NCI-H1092 (cell line): ENCODE measurements at regions not wholly inside any gene's neighbourhood (a gene's known extent, or its start where the extent isn't known, plus 50 kb on each side); places are given as distances from the start of the nearest gene placed in this dataset.
"Not testable (repeated sequence)": the region's sequence is repeated elsewhere in the genome, so short reads cannot be mapped to it uniquely, and the experiment has no call there.

Source experiments
- DNase-seq: peaks from one replicate; lab custom pipeline; 2025; lab: John Stamatoyannopoulos, UW

GRCh38 chr7:13093160-13093559, 405.7 kb downstream of the ARL4A start:
- no peak for DNase-seq

GRCh38 chr7:13097499-13097898, 410.1 kb downstream of the ARL4A start:
- DNase-seq = no peak

- no peak for DNase-seq
Observed at GRCh38 chr7:13098161-13098560, 410.7 kb downstream of the ARL4A start.

- no peak for DNase-seq
Observed at GRCh38 chr7:13099154-13099795, 411.8 kb downstream of the ARL4A start.

GRCh38 chr7:13104128-13104527, 416.7 kb downstream of the ARL4A start:
- no peak for DNase-seq

- no peak for DNase-seq
Observed at GRCh38 chr7:13105209-13105608, 417.8 kb downstream of the ARL4A start.

- DNase-seq = no peak
Observed at GRCh38 chr7:13106513-13106912, 419.1 kb downstream of the ARL4A start.

GRCh38 chr7:13107291-13107690, 419.9 kb downstream of the ARL4A start:
- DNase-seq = no peak

- DNase-seq = no peak
Observed at GRCh38 chr7:13108061-13108460, 420.6 kb downstream of the ARL4A start.

- DNase-seq = no peak
Observed at GRCh38 chr7:13109201-13109600, 421.8 kb downstream of the ARL4A start.

- DNase-seq = no peak
Observed at GRCh38 chr7:13110107-13110506, 422.7 kb downstream of the ARL4A start.

- no peak for DNase-seq
Observed at GRCh38 chr7:13111230-13111629, 423.8 kb downstream of the ARL4A start.

- DNase-seq = not testable (repeated sequence)
Observed at GRCh38 chr7:13114240-13114639, 426.8 kb downstream of the ARL4A start.

GRCh38 chr7:13115157-13115772, 427.8 kb downstream of the ARL4A start:
- DNase-seq = no peak

- DNase-seq = no peak
Observed at GRCh38 chr7:13115855-13116254, 428.4 kb downstream of the ARL4A start.

GRCh38 chr7:13117103-13117502, 429.7 kb downstream of the ARL4A start:
- DNase-seq = no peak

GRCh38 chr7:13117592-13117991, 430.2 kb downstream of the ARL4A start:
- no peak for DNase-seq

GRCh38 chr7:13124629-13125028, 437.2 kb downstream of the ARL4A start:
- not testable (repeated sequence) for DNase-seq

- DNase-seq = no peak
Observed at GRCh38 chr7:13126347-13126746, 438.9 kb downstream of the ARL4A start.

GRCh38 chr7:13130321-13130720, 442.9 kb downstream of the ARL4A start:
- DNase-seq = no peak

GRCh38 chr7:13130906-13131305, 443.5 kb downstream of the ARL4A start:
- DNase-seq = not testable (repeated sequence)

- no peak for DNase-seq
Observed at GRCh38 chr7:13132314-13132713, 444.9 kb downstream of the ARL4A start.

GRCh38 chr7:13136345-13136744, 448.9 kb downstream of the ARL4A start:
- DNase-seq = not testable (repeated sequence)

GRCh38 chr7:13139436-13139835, 452.0 kb downstream of the ARL4A start:
- no peak for DNase-seq
